ENCODE measurements at regions not wholly inside any gene's neighbourhood (a gene's known extent, or its start where the extent isn't known, plus 50 kb on each side); places are given as distances from the start of the nearest gene placed in this dataset.

DNA sequence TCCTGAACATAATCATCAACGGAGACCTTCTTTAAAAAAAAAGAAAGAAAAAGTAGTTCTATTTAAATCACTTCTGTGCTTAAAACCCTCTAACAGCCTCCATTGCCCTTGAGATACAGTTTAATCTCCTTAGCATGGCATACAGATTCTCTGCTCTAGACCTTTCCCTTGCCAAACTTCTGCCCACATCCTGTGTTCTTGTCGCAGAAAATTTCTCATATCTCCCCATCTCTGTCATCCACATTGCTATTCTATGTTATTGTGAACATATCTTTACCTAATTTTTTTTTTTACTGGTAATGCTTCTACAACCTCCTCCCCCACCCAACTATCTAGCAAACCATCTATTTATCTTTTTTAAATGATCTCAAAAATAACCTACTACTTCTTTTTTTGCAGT is 135.7 kb upstream of the PROX1 start:
- ATAC-seq (no peak), DNase-seq (no peak)
- POLR2A ChIA-PET (ENCODE audit: unreplicated experiment): no interaction called here
- Histone ChIP-seq H3F3A (ENCODE audit: low read length, unreplicated experiment) (no peaks in the 10 kb centered on the region), H3K9ac (ENCODE audit: low read length) (no peak overlapping the region), H3K4me3 (ENCODE audit: low read length) (no peak overlapping the region), H3K27ac (ENCODE audit: low read length) (no peak overlapping the region), H2AFZ (ENCODE audit: low read length) (no peak overlapping the region), H3K79me2 (ENCODE audit: low read length) (no peaks in the 10 kb centered on the region), H4K20me1 (ENCODE audit: low read length) (no peaks in the 10 kb centered on the region), H3K4me1 (ENCODE audit: insufficient read depth, low read length) (no peaks in the 10 kb centered on the region), H3K4me2 (ENCODE audit: low read length) (no peak overlapping the region), H3K9me3 (ENCODE audit: low read length) (no peaks in the 10 kb centered on the region), H3K9me2 (replicated peaks; ENCODE audit: low read length) (no peaks in the 10 kb centered on the region), H3K27me3 (ENCODE audit: low read length) (peaks cover 74% of the 10 kb centered on the region), H3K36me3 (ENCODE audit: low read depth, low read length) (no peaks in the 10 kb centered on the region)
- CTCF ChIA-PET: no interaction called here
- TF ChIP-seq EZH2phosphoT487 (IDR thresholded peaks at IDR 0.05; ENCODE audit: borderline replicate concordance, low read length) (no peak), EZH2 (IDR thresholded peaks at IDR 0.05; ENCODE audit: low read length, unreplicated experiment) (no peak)
- TF ChIP-seq, protein P1, sequence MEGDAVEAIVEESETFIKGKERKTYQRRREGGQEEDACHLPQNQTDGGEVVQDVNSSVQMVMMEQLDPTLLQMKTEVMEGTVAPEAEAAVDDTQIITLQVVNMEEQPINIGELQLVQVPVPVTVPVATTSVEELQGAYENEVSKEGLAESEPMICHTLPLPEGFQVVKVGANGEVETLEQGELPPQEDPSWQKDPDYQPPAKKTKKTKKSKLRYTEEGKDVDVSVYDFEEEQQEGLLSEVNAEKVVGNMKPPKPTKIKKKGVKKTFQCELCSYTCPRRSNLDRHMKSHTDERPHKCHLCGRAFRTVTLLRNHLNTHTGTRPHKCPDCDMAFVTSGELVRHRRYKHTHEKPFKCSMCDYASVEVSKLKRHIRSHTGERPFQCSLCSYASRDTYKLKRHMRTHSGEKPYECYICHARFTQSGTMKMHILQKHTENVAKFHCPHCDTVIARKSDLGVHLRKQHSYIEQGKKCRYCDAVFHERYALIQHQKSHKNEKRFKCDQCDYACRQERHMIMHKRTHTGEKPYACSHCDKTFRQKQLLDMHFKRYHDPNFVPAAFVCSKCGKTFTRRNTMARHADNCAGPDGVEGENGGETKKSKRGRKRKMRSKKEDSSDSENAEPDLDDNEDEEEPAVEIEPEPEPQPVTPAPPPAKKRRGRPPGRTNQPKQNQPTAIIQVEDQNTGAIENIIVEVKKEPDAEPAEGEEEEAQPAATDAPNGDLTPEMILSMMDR (conservative IDR thresholded peaks at IDR 0.05; ENCODE audit: low read depth, low read length): no peak
- intact Hi-C loops (cut with micrococcal nuclease): no loop called here
- no TSS peak for BruUV-seq (replicated peaks)

GRCh38 chr1:213858581-213858980 is 129.2 kb upstream of the PROX1 start:
- Histone ChIP-seq H3K79me2 (ENCODE audit: low read length) (no peaks in the 10 kb centered on the region), H4K20me1 (ENCODE audit: low read length) (no peaks in the 10 kb centered on the region), H3K4me3 (ENCODE audit: low read length) (no peak overlapping the region), H3F3A (ENCODE audit: low read length, unreplicated experiment) (no peaks in the 10 kb centered on the region), H3K4me1 (ENCODE audit: insufficient read depth, low read length) (no peaks in the 10 kb centered on the region), H3K36me3 (ENCODE audit: low read depth, low read length) (no peaks in the 10 kb centered on the region), H3K4me2 (ENCODE audit: low read length) (no peak overlapping the region), H3K9me2 (replicated peaks; ENCODE audit: low read length) (no peaks in the 10 kb centered on the region), H3K9me3 (ENCODE audit: low read length) (no peaks in the 10 kb centered on the region), H3K9ac (ENCODE audit: low read length) (no peak overlapping the region), H3K27me3 (ENCODE audit: low read length) (peaks cover 83% of the 10 kb centered on the region), H2AFZ (ENCODE audit: low read length) (no peak overlapping the region), H3K27ac (ENCODE audit: low read length) (no peak overlapping the region)
- POLR2A ChIA-PET (ENCODE audit: unreplicated experiment): no interaction called here
- DNase-seq (no peak), ATAC-seq (no peak)
- BruUV-seq (replicated peaks): no TSS peak
- TF ChIP-seq EZH2 (IDR thresholded peaks at IDR 0.05; ENCODE audit: low read length, unreplicated experiment): no peak
- TF ChIP-seq EZH2phosphoT487 (IDR thresholded peaks at IDR 0.05; ENCODE audit: borderline replicate concordance, low read length): no peak
- TF ChIP-seq, protein P1 (conservative IDR thresholded peaks at IDR 0.05; ENCODE audit: low read depth, low read length): no peak
- intact Hi-C loops (cut with micrococcal nuclease): no loop called here
- CTCF ChIA-PET: interaction anchor here (0.6 kb wide), 1 partner anchor 715 kb away, joined by 3 read pairs; no protein-coding TSS in a partner anchor

DNA sequence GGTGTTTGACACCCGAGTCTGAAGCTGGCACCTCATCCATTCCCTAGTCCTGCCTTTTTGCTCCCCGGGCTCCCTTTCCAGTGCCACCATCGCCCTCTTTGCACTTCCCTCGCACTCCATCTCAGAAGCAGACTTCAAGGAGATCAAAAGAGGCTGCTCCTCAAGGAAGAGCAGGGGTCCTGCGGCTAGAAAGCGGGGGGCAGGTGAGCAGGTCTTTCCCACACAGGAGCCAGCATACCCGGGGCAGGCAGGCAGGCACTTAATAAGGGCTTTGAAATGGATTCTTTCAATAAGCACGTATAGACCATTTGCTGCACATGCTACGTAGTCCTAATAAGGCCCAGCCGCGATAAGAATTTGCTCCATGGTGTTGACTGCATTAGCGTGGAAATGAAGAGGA is 125.9 kb upstream of the PROX1 start:
- no peaks in the 10 kb centered on the region for H3F3A ChIP-seq (ENCODE audit: low read length, unreplicated experiment)
- intact Hi-C loops (cut with micrococcal nuclease): no loop called here
- no peaks in the 10 kb centered on the region for H3K4me1 ChIP-seq (ENCODE audit: insufficient read depth, low read length)
- no peak overlapping the region for H3K4me2 ChIP-seq (ENCODE audit: low read length)
- ChIA-PET CTCF (interaction anchor here (0.7 kb wide), 1 partner anchor 15 kb away, joined by 3 read pairs; no protein-coding TSS in a partner anchor), POLR2A (ENCODE audit: unreplicated experiment) (no interaction called here)
- no TSS peak for BruUV-seq (replicated peaks)
- H3K27ac ChIP-seq (ENCODE audit: low read length): no peak overlapping the region
- no peak for TF ChIP-seq EZH2 (IDR thresholded peaks at IDR 0.05; ENCODE audit: low read length, unreplicated experiment)
- TF ChIP-seq, protein P1 (conservative IDR thresholded peaks at IDR 0.05; ENCODE audit: low read depth, low read length): no peak
- TF ChIP-seq EZH2phosphoT487 (IDR thresholded peaks at IDR 0.05; ENCODE audit: borderline replicate concordance, low read length): no peak
- no peak overlapping the region for H2AFZ ChIP-seq (ENCODE audit: low read length)
- H4K20me1 ChIP-seq (ENCODE audit: low read length): no peaks in the 10 kb centered on the region
- no peaks in the 10 kb centered on the region for H3K9me2 ChIP-seq (replicated peaks; ENCODE audit: low read length)
- no peaks in the 10 kb centered on the region for H3K79me2 ChIP-seq (ENCODE audit: low read length)
- H3K27me3 ChIP-seq (ENCODE audit: low read length): peaks cover 79% of the 10 kb centered on the region
- no peaks in the 10 kb centered on the region for H3K9me3 ChIP-seq (ENCODE audit: low read length)
- ATAC-seq: no peak
- H3K9ac ChIP-seq (ENCODE audit: low read length): no peak overlapping the region
- DNase-seq: no peak
- H3K36me3 ChIP-seq (ENCODE audit: low read depth, low read length): no peaks in the 10 kb centered on the region
- H3K4me3 ChIP-seq (ENCODE audit: low read length): no peak overlapping the region

Data from PC-3 (cell line).